ENCODE measurements at regions not wholly inside any gene's neighbourhood (a gene's known extent, or its start where the extent isn't known, plus 50 kb on each side); places are given as distances from the start of the nearest gene placed in this dataset.

GRCh38 chr1:229002451-229002960, 267.2 kb downstream of the RHOU start:
- H2BK120ac ChIP-seq (ENCODE audit: low read depth, low read length): no peak overlapping the region
- no peak overlapping the region for H3K4me2 ChIP-seq (ENCODE audit: low read length)
- no peaks in the 10 kb centered on the region for H3K27me3 ChIP-seq (ENCODE audit: insufficient read depth, low read length, poor library complexity)
- H3K4ac ChIP-seq (ENCODE audit: low read depth, low read length): no peak overlapping the region
- no peak overlapping the region for H4K5ac ChIP-seq (ENCODE audit: low read length)
- H3K23ac ChIP-seq (ENCODE audit: low read length): no peak overlapping the region
- H2BK15ac ChIP-seq (replicated peaks; ENCODE audit: low read depth): no peak overlapping the region
- H2AK5ac ChIP-seq (ENCODE audit: low read length): no peak overlapping the region
- H3K36me3 ChIP-seq (ENCODE audit: control insufficient read depth, insufficient read depth, low read length): no peaks in the 10 kb centered on the region
- DNase-seq: no peak
- no peaks in the 10 kb centered on the region for H3K79me1 ChIP-seq (ENCODE audit: low read length)
- no peak overlapping the region for H3K18ac ChIP-seq (ENCODE audit: low read length)
- H2BK5ac ChIP-seq (ENCODE audit: low read length): no peak overlapping the region
- WGBS (ENCODE audit: extremely low coverage, insufficient coverage, low lambda C conversion rate): no CpG with 5 or more reads among the region's 4 CpGs
- no peak overlapping the region for H3K27ac ChIP-seq (ENCODE audit: low read depth, low read length)
- no peak overlapping the region for H3K4me3 ChIP-seq (ENCODE audit: low read length)
- no peak overlapping the region for H3K56ac ChIP-seq (ENCODE audit: low read length)
- no peak overlapping the region for H4K8ac ChIP-seq (ENCODE audit: low read depth, low read length)
- peaks cover 6% of the 10 kb centered on the region for H3K4me1 ChIP-seq (ENCODE audit: control insufficient read depth, low read depth, low read length)
- H3K79me2 ChIP-seq (ENCODE audit: control insufficient read depth, insufficient read depth, low read length): no peaks in the 10 kb centered on the region
- no peak overlapping the region for H3K9ac ChIP-seq (ENCODE audit: low read length)

GRCh38 chr1:229003233-229004031, 267.5 kb upstream of the RAB4A start:
- Histone ChIP-seq H3K79me2 (ENCODE audit: control insufficient read depth, insufficient read depth, low read length) (no peaks in the 10 kb centered on the region), H2BK120ac (ENCODE audit: low read depth, low read length) (no peak overlapping the region), H3K27ac (ENCODE audit: low read depth, low read length) (no peak overlapping the region), H2BK15ac (replicated peaks; ENCODE audit: low read depth) (no peak overlapping the region), H3K9ac (ENCODE audit: low read length) (no peak overlapping the region), H3K23ac (ENCODE audit: low read length) (no peak overlapping the region), H3K4me3 (ENCODE audit: low read length) (no peak overlapping the region), H3K36me3 (ENCODE audit: control insufficient read depth, insufficient read depth, low read length) (no peaks in the 10 kb centered on the region), H4K5ac (ENCODE audit: low read length) (no peak overlapping the region), H3K4me2 (ENCODE audit: low read length) (no peak overlapping the region), H3K27me3 (ENCODE audit: insufficient read depth, low read length, poor library complexity) (no peaks in the 10 kb centered on the region), H4K8ac (ENCODE audit: low read depth, low read length) (no peak overlapping the region), H2BK5ac (ENCODE audit: low read length) (no peak overlapping the region), H3K4me1 (ENCODE audit: control insufficient read depth, low read depth, low read length) (peaks cover 6% of the 10 kb centered on the region), H2AK5ac (ENCODE audit: low read length) (no peak overlapping the region), H3K4ac (ENCODE audit: low read depth, low read length) (no peak overlapping the region), H3K79me1 (ENCODE audit: low read length) (no peaks in the 10 kb centered on the region), H3K56ac (ENCODE audit: low read length) (peak overlapping the region; percentile 25), H3K18ac (ENCODE audit: low read length) (no peak overlapping the region)
- DNase-seq: peak; percentile 34
- no CpG with 5 or more reads among the region's 17 CpGs for WGBS (ENCODE audit: extremely low coverage, insufficient coverage, low lambda C conversion rate)

DNA sequence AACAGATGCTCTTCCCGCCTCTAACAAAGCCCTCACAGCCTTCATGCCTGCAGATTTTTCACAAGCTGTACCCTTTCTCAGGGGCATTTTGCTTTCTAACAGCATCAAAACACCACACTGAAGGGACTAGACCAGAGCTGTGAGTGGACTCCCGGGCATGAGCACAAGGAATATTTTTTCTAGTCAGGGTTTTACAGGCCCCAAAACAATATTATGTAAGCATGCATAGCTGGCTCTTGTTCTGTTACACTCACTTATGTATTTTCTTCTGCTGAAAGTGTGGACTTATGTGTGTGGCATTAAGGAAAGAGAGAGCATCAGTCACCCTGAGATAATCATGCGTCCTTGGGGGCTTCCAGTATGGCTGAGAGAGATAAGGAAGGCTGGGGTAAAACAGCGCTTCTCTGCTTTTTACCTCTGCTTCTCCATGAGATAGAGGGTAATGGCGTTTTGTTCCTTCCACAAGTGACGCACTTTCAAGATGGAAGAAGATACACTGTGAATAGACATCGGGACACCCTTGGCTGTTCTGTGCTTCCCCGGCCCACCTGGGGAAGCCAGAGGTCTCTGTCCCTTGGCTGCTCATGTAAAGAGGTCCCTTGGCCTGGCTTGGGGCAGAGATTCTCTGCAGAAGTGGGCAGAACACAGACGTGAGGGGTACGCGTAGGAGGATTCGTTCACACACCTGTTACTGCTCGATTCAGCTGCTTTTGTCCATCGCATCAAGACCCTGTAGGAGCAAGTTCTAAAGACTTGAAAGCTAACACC, 266.7 kb upstream of the RAB4A start:
- Histone ChIP-seq H3K27me3 (ENCODE audit: insufficient read depth, low read length, poor library complexity) (no peaks in the 10 kb centered on the region), H3K9ac (ENCODE audit: low read length) (no peak overlapping the region), H3K4me1 (ENCODE audit: control insufficient read depth, low read depth, low read length) (peaks cover 6% of the 10 kb centered on the region), H3K79me2 (ENCODE audit: control insufficient read depth, insufficient read depth, low read length) (no peaks in the 10 kb centered on the region), H2BK15ac (replicated peaks; ENCODE audit: low read depth) (no peak overlapping the region), H3K4ac (ENCODE audit: low read depth, low read length) (no peak overlapping the region), H3K36me3 (ENCODE audit: control insufficient read depth, insufficient read depth, low read length) (no peaks in the 10 kb centered on the region), H2AK5ac (ENCODE audit: low read length) (no peak overlapping the region), H3K27ac (ENCODE audit: low read depth, low read length) (no peak overlapping the region), H3K18ac (ENCODE audit: low read length) (no peak overlapping the region), H4K8ac (ENCODE audit: low read depth, low read length) (no peak overlapping the region), H2BK5ac (ENCODE audit: low read length) (no peak overlapping the region), H2BK120ac (ENCODE audit: low read depth, low read length) (no peak overlapping the region), H3K4me3 (ENCODE audit: low read length) (no peak overlapping the region), H4K5ac (ENCODE audit: low read length) (no peak overlapping the region), H3K79me1 (ENCODE audit: low read length) (no peaks in the 10 kb centered on the region), H3K56ac (ENCODE audit: low read length) (no peak overlapping the region), H3K4me2 (ENCODE audit: low read length) (no peak overlapping the region), H3K23ac (ENCODE audit: low read length) (no peak overlapping the region)
- WGBS (ENCODE audit: extremely low coverage, insufficient coverage, low lambda C conversion rate): no CpG with 5 or more reads among the region's 14 CpGs
- DNase-seq: no peak

DNA sequence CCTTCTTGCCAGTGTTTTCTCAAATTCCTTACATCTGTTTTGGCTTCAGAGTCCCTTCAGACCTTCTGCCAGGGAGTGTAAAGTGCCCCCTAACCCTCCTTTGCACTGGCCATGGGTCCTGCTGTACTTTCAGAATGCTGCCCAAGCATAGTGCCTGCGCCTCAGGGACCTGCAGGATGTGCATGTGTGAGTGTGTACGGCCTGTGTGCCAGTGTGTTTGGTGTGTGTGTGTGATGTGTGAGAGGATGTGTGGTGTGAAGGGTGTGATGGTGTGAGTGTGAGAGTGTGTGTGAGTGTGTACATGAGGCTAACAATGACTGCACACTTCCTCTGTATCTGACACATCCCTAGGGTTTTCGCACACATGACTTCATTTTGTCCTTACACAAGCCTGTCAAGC, 265.8 kb upstream of the RAB4A start:
- Histone ChIP-seq H3K9ac (ENCODE audit: low read length) (no peak overlapping the region), H2BK15ac (replicated peaks; ENCODE audit: low read depth) (no peak overlapping the region), H2AK5ac (ENCODE audit: low read length) (peak overlapping the region; percentile 12), H3K79me1 (ENCODE audit: low read length) (no peaks in the 10 kb centered on the region), H3K4me3 (ENCODE audit: low read length) (no peak overlapping the region), H4K8ac (ENCODE audit: low read depth, low read length) (no peak overlapping the region), H3K4ac (ENCODE audit: low read depth, low read length) (no peak overlapping the region), H3K36me3 (ENCODE audit: control insufficient read depth, insufficient read depth, low read length) (no peaks in the 10 kb centered on the region), H4K5ac (ENCODE audit: low read length) (no peak overlapping the region), H3K18ac (ENCODE audit: low read length) (no peak overlapping the region), H3K27me3 (ENCODE audit: insufficient read depth, low read length, poor library complexity) (no peaks in the 10 kb centered on the region), H3K4me2 (ENCODE audit: low read length) (no peak overlapping the region), H2BK120ac (ENCODE audit: low read depth, low read length) (no peak overlapping the region), H3K79me2 (ENCODE audit: control insufficient read depth, insufficient read depth, low read length) (no peaks in the 10 kb centered on the region), H3K27ac (ENCODE audit: low read depth, low read length) (no peak overlapping the region), H3K56ac (ENCODE audit: low read length) (peak overlapping the region; percentile 56), H3K4me1 (ENCODE audit: control insufficient read depth, low read depth, low read length) (peaks cover 6% of the 10 kb centered on the region), H2BK5ac (ENCODE audit: low read length) (no peak overlapping the region), H3K23ac (ENCODE audit: low read length) (no peak overlapping the region)
- DNase-seq: no peak
- WGBS (ENCODE audit: extremely low coverage, insufficient coverage, low lambda C conversion rate): no CpG with 5 or more reads among the region's 3 CpGs

DNA sequence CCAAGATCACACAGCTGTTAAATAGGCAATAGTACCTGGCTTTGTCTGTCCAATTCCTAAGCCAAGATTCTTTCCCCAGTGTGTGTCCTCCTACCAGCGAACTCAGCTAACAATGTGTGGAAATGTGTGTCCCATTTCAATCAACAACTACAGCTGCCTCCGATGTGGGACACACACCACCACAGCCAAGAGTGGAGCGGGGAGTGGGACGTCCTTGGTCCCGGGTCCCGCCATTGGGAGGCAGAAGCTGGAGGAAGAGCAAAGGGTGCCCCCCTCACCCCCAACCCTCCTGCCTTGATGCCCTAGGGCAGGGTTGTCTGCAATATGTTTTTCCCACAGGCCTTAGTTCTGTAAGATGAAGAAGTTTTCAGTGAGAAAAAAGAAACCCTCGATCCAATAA, 265.4 kb upstream of the RAB4A start:
- Histone ChIP-seq H3K23ac (ENCODE audit: low read length) (no peak overlapping the region), H3K27ac (ENCODE audit: low read depth, low read length) (no peak overlapping the region), H3K4me2 (ENCODE audit: low read length) (no peak overlapping the region), H3K36me3 (ENCODE audit: control insufficient read depth, insufficient read depth, low read length) (no peaks in the 10 kb centered on the region), H2AK5ac (ENCODE audit: low read length) (no peak overlapping the region), H3K18ac (ENCODE audit: low read length) (no peak overlapping the region), H3K4me1 (ENCODE audit: control insufficient read depth, low read depth, low read length) (peaks cover 6% of the 10 kb centered on the region), H2BK15ac (replicated peaks; ENCODE audit: low read depth) (no peak overlapping the region), H4K8ac (ENCODE audit: low read depth, low read length) (no peak overlapping the region), H3K4ac (ENCODE audit: low read depth, low read length) (no peak overlapping the region), H3K79me1 (ENCODE audit: low read length) (no peaks in the 10 kb centered on the region), H4K5ac (ENCODE audit: low read length) (no peak overlapping the region), H3K56ac (ENCODE audit: low read length) (peak overlapping the region; percentile 56), H2BK120ac (ENCODE audit: low read depth, low read length) (no peak overlapping the region), H3K9ac (ENCODE audit: low read length) (no peak overlapping the region), H3K27me3 (ENCODE audit: insufficient read depth, low read length, poor library complexity) (no peaks in the 10 kb centered on the region), H2BK5ac (ENCODE audit: low read length) (no peak overlapping the region), H3K4me3 (ENCODE audit: low read length) (no peak overlapping the region), H3K79me2 (ENCODE audit: control insufficient read depth, insufficient read depth, low read length) (no peaks in the 10 kb centered on the region)
- no CpG with 5 or more reads among the region's 7 CpGs for WGBS (ENCODE audit: extremely low coverage, insufficient coverage, low lambda C conversion rate)
- no peak for DNase-seq

Measured in mesendoderm (in vitro differentiated cells).